ENCODE measurements at regions not wholly inside any gene's neighbourhood (a gene's known extent, or its start where the extent isn't known, plus 50 kb on each side); places are given as distances from the start of the nearest gene placed in this dataset.

DNA sequence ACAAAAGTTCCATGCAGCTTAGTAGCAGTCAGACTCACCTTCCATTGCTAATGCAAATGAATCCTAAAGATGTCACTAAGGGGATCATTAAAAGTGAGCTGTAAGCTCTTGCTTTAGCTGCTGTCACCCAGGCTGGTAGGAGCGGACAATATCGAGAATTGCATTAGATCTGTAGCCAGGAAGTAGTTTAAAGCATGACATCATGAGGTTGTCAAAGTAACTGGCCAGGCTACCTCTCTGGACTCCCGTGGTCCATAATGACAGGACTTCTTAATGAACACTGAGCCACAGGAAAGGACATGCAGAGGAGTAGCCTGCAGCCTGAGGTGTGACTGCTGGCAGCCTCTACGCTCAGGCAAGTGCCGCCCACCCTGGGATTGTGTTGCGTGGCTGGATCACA lies 522.3 kb upstream of the NBEA start:
- Histone ChIP-seq H3K79me2 (ENCODE audit: insufficient read depth, low read length) (no peaks in the 10 kb centered on the region), H2AFZ (ENCODE audit: low read length) (no peak overlapping the region), H3K36me3 (ENCODE audit: insufficient read depth, low read length) (no peaks in the 10 kb centered on the region), H3K9me2 (replicated peaks; ENCODE audit: low read depth, low read length) (no peaks in the 10 kb centered on the region), H4K20me1 (ENCODE audit: insufficient read depth, low read length, poor library complexity, severe bottlenecking) (no peaks in the 10 kb centered on the region), H3K4me1 (ENCODE audit: insufficient read depth, low read length, poor library complexity, severe bottlenecking) (no peaks in the 10 kb centered on the region), H3K9ac (ENCODE audit: low read depth, low read length, poor library complexity, severe bottlenecking) (no peak overlapping the region), H3F3A (ENCODE audit: low read depth) (no peaks in the 10 kb centered on the region), H3K4me2 (ENCODE audit: low read depth, low read length, poor library complexity, severe bottlenecking) (no peak overlapping the region), H3K9me3 (ENCODE audit: insufficient read depth, low read depth, low read length) (no peaks in the 10 kb centered on the region), H3K27me3 (ENCODE audit: insufficient read depth, low read length, poor library complexity, severe bottlenecking) (no peaks in the 10 kb centered on the region), H3K4me3 (ENCODE audit: low read length, poor library complexity, severe bottlenecking) (no peak overlapping the region)
- TF ChIP-seq EZH2phosphoT487 (IDR thresholded peaks at IDR 0.05; ENCODE audit: borderline replicate concordance) (no peak), CTCF (conservative IDR thresholded peaks at IDR 0.05; ENCODE audit: low read length) (no peak)

DNA sequence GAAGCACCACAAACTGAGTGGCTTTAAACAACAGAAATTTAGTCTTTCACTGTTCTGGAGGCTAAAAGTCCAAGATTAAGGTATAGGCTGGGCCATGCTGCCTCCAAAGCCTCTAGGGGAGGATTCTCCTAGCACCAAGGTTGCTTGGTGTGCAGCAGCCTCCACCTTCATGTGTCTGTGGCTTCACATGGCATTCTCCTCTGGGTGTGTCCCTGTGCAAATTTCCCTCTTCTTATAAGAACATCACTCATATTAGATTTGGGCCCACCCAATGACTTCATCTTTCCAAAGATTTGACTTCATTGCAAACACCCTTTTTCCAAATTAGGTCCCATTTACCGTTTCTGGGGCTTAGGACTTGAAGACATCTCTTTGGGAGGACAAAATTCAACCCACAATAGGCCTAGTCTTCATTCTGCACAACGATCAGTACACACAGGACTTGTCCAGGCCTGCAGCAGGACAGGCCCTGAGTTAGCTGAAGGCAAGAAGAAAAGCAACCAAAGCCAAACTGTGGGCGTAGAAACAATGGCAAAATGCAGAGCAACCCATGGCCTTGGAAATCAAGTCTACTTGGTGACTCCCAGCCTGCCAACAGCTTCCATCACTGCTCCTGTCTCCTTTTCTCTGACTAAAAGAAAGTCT lies 521.2 kb upstream of the NBEA start:
- TF ChIP-seq CTCF (conservative IDR thresholded peaks at IDR 0.05; ENCODE audit: low read length) (no peak), EZH2phosphoT487 (IDR thresholded peaks at IDR 0.05; ENCODE audit: borderline replicate concordance) (no peak)
- no peaks in the 10 kb centered on the region for H3K36me3 ChIP-seq (ENCODE audit: insufficient read depth, low read length)
- no peaks in the 10 kb centered on the region for H3K79me2 ChIP-seq (ENCODE audit: insufficient read depth, low read length)
- H3K4me2 ChIP-seq (ENCODE audit: low read depth, low read length, poor library complexity, severe bottlenecking): no peak overlapping the region
- H3K4me1 ChIP-seq (ENCODE audit: insufficient read depth, low read length, poor library complexity, severe bottlenecking): no peaks in the 10 kb centered on the region
- no peaks in the 10 kb centered on the region for H3K9me2 ChIP-seq (replicated peaks; ENCODE audit: low read depth, low read length)
- H3K9ac ChIP-seq (ENCODE audit: low read depth, low read length, poor library complexity, severe bottlenecking): no peak overlapping the region
- H3K27me3 ChIP-seq (ENCODE audit: insufficient read depth, low read length, poor library complexity, severe bottlenecking): no peaks in the 10 kb centered on the region
- H3F3A ChIP-seq (ENCODE audit: low read depth): no peaks in the 10 kb centered on the region
- H3K4me3 ChIP-seq (ENCODE audit: low read length, poor library complexity, severe bottlenecking): no peak overlapping the region
- no peak overlapping the region for H2AFZ ChIP-seq (ENCODE audit: low read length)
- no peaks in the 10 kb centered on the region for H4K20me1 ChIP-seq (ENCODE audit: insufficient read depth, low read length, poor library complexity, severe bottlenecking)
- H3K9me3 ChIP-seq (ENCODE audit: insufficient read depth, low read depth, low read length): no peaks in the 10 kb centered on the region

GRCh38 chr13:34421347-34421719 lies 520.7 kb upstream of the NBEA start:
- Histone ChIP-seq H3K27me3 (ENCODE audit: insufficient read depth, low read length, poor library complexity, severe bottlenecking) (no peaks in the 10 kb centered on the region), H3K4me3 (ENCODE audit: low read length, poor library complexity, severe bottlenecking) (no peak overlapping the region), H3K4me1 (ENCODE audit: insufficient read depth, low read length, poor library complexity, severe bottlenecking) (no peaks in the 10 kb centered on the region), H4K20me1 (ENCODE audit: insufficient read depth, low read length, poor library complexity, severe bottlenecking) (no peaks in the 10 kb centered on the region), H3F3A (ENCODE audit: low read depth) (no peaks in the 10 kb centered on the region), H3K9me2 (replicated peaks; ENCODE audit: low read depth, low read length) (no peaks in the 10 kb centered on the region), H3K9ac (ENCODE audit: low read depth, low read length, poor library complexity, severe bottlenecking) (no peak overlapping the region), H3K36me3 (ENCODE audit: insufficient read depth, low read length) (no peaks in the 10 kb centered on the region), H3K4me2 (ENCODE audit: low read depth, low read length, poor library complexity, severe bottlenecking) (no peak overlapping the region), H2AFZ (ENCODE audit: low read length) (no peak overlapping the region), H3K79me2 (ENCODE audit: insufficient read depth, low read length) (no peaks in the 10 kb centered on the region), H3K9me3 (ENCODE audit: insufficient read depth, low read depth, low read length) (no peaks in the 10 kb centered on the region)
- TF ChIP-seq EZH2phosphoT487 (IDR thresholded peaks at IDR 0.05; ENCODE audit: borderline replicate concordance) (no peak), CTCF (conservative IDR thresholded peaks at IDR 0.05; ENCODE audit: low read length) (no peak)
